ENCODE measurements at regions not wholly inside any gene's neighbourhood (a gene's known extent, or its start where the extent isn't known, plus 50 kb on each side); places are given as distances from the start of the nearest gene placed in this dataset.

DNA sequence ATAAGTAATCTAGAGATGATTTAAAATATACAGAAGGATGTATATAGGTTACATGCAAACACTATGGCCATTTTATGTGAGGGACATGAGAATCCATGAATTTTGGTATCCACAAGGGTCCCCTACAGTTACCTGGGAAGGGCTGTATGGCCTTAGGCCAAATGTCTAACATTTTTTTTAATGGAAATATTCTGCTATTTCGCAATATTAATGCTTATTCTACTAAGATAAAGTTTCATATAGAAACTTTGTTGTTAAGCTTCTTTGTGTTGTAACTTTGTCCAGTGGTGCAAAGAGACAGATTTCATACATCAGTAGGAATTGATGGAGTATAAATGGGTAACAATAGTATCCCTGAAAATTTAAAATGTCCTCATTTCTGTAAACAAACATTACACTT is 233.4 kb upstream of the THBS1 start:
- Histone ChIP-seq H4K20me1 (ENCODE audit: insufficient read depth, low read length) (no peaks in the 10 kb centered on the region), H3K79me2 (ENCODE audit: insufficient read depth, low read length) (no peaks in the 10 kb centered on the region), H3K27me3 (ENCODE audit: insufficient read depth, low read length) (no peaks in the 10 kb centered on the region), H3K4me1 (ENCODE audit: insufficient read depth, low read length) (no peaks in the 10 kb centered on the region), H3K27ac (ENCODE audit: low read depth, low read length) (no peak overlapping the region), H3K4me3 (ENCODE audit: insufficient read depth, low read depth, low read length) (no peak overlapping the region), H3K36me3 (ENCODE audit: insufficient read depth, low read length) (no peaks in the 10 kb centered on the region), H3K9ac (ENCODE audit: low read length) (no peak overlapping the region), H3K9me3 (ENCODE audit: insufficient read depth, low read depth, low read length) (no peaks in the 10 kb centered on the region), H2AFZ (ENCODE audit: low read depth, low read length) (no peak overlapping the region), H3K4me2 (ENCODE audit: low read length) (no peak overlapping the region)
- Mint-ChIP-seq H3K36me3 (ENCODE audit: low read depth, unreplicated experiment) (no peaks in the 10 kb centered on the region), H3K4me1 (ENCODE audit: low read depth, unreplicated experiment) (no peaks in the 10 kb centered on the region), H3K4me3 (ENCODE audit: unreplicated experiment) (no peak overlapping the region), H3K27me3 (ENCODE audit: low read depth, unreplicated experiment) (no peaks in the 10 kb centered on the region), H3K27ac (ENCODE audit: unreplicated experiment) (no peak overlapping the region), H3K9me3 (ENCODE audit: unreplicated experiment) (no peaks in the 10 kb centered on the region)
- DNase-seq (ENCODE audit: low read depth): no peak
- no peak for FAIRE-seq
- TF ChIP-seq, protein P1, sequence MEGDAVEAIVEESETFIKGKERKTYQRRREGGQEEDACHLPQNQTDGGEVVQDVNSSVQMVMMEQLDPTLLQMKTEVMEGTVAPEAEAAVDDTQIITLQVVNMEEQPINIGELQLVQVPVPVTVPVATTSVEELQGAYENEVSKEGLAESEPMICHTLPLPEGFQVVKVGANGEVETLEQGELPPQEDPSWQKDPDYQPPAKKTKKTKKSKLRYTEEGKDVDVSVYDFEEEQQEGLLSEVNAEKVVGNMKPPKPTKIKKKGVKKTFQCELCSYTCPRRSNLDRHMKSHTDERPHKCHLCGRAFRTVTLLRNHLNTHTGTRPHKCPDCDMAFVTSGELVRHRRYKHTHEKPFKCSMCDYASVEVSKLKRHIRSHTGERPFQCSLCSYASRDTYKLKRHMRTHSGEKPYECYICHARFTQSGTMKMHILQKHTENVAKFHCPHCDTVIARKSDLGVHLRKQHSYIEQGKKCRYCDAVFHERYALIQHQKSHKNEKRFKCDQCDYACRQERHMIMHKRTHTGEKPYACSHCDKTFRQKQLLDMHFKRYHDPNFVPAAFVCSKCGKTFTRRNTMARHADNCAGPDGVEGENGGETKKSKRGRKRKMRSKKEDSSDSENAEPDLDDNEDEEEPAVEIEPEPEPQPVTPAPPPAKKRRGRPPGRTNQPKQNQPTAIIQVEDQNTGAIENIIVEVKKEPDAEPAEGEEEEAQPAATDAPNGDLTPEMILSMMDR (IDR thresholded peaks at IDR 0.05; ENCODE audit: insufficient read depth, low read depth, low read length): no peak

DNA sequence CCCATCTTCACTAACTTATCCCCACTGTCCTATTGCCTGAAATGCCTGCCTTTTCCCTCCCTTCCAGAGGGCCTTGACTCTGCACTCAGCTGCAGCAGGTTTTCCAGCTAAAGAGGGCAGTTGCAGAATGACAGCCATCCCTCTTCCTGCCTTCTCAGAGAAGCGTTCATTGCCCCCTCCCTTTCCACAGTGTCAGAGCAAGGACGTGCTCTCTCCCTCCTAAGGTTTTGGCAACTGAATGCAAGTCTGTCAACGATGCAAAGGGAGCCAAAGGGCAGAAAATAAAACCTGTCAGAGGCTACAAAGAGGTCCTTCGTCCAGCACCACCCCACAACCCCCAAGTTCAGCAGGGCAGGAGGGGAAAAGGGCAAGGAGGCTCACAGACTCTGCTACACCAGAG is 230.1 kb upstream of the THBS1 start:
- Mint-ChIP-seq H3K9me3 (ENCODE audit: unreplicated experiment) (no peaks in the 10 kb centered on the region), H3K27ac (ENCODE audit: unreplicated experiment) (no peak overlapping the region)
- FAIRE-seq: peak; percentile 58

DNA sequence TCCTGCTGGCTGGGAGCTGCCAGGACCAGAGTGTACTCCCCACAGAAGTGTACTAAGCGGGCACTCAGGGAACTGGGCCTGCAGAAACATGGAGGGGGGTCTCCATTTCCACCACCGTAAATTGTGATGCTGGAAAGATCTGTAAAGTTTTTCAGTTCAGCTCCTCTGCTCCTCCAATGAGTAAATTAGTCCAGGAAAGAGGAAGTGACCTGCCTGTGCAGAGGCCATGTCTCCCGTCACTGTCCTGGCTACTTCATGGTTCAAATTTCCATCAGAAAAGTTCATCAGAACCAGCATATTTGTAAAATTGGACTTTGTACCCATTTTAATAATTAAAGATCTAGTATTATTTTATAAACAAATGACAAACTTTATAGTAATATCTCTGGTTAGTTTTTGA is 226.7 kb upstream of the THBS1 start:
- DNase-seq (ENCODE audit: low read depth) (no peak), FAIRE-seq (no peak)
- H3K27me3 ChIP-seq (ENCODE audit: insufficient read depth, low read length): no peaks in the 10 kb centered on the region
- no peak overlapping the region for H3K4me3 ChIP-seq (ENCODE audit: insufficient read depth, low read depth, low read length)
- TF ChIP-seq, protein P1 (IDR thresholded peaks at IDR 0.05; ENCODE audit: insufficient read depth, low read depth, low read length): no peak
- H3K4me2 ChIP-seq (ENCODE audit: low read length): no peak overlapping the region
- no peak overlapping the region for H3K9ac ChIP-seq (ENCODE audit: low read length)
- H3K27ac ChIP-seq (ENCODE audit: low read depth, low read length): no peak overlapping the region
- Mint-ChIP-seq H3K4me1 (ENCODE audit: low read depth, unreplicated experiment) (peaks cover 8% of the 10 kb centered on the region), H3K27me3 (ENCODE audit: low read depth, unreplicated experiment) (peaks cover 2% of the 10 kb centered on the region), H3K9me3 (ENCODE audit: unreplicated experiment) (no peaks in the 10 kb centered on the region), H3K27ac (ENCODE audit: unreplicated experiment) (no peak overlapping the region), H3K36me3 (ENCODE audit: low read depth, unreplicated experiment) (no peaks in the 10 kb centered on the region), H3K4me3 (ENCODE audit: unreplicated experiment) (no peak overlapping the region)
- no peaks in the 10 kb centered on the region for H4K20me1 ChIP-seq (ENCODE audit: insufficient read depth, low read length)
- no peaks in the 10 kb centered on the region for H3K9me3 ChIP-seq (ENCODE audit: insufficient read depth, low read depth, low read length)
- no peaks in the 10 kb centered on the region for H3K79me2 ChIP-seq (ENCODE audit: insufficient read depth, low read length)
- no peak overlapping the region for H2AFZ ChIP-seq (ENCODE audit: low read depth, low read length)
- H3K36me3 ChIP-seq (ENCODE audit: insufficient read depth, low read length): no peaks in the 10 kb centered on the region
- peaks cover 12% of the 10 kb centered on the region for H3K4me1 ChIP-seq (ENCODE audit: insufficient read depth, low read length)

More for the DNA sequence above, 230.1 kb upstream of the THBS1 start:
- H3K36me3 ChIP-seq (ENCODE audit: insufficient read depth, low read length): no peaks in the 10 kb centered on the region
- TF ChIP-seq, protein P1 (IDR thresholded peaks at IDR 0.05; ENCODE audit: insufficient read depth, low read depth, low read length): no peak
- TF ChIP-seq EZH2 (IDR thresholded peaks at IDR 0.05; ENCODE audit: insufficient read depth, low read length): no peak
- H3K36me3 Mint-ChIP-seq (ENCODE audit: low read depth, unreplicated experiment): no peaks in the 10 kb centered on the region
- H3K27ac ChIP-seq (ENCODE audit: low read depth, low read length): no peak overlapping the region
- H3K27me3 ChIP-seq (ENCODE audit: insufficient read depth, low read length): no peaks in the 10 kb centered on the region
- H3K4me3 Mint-ChIP-seq (ENCODE audit: unreplicated experiment): no peak overlapping the region
- H3K4me1 Mint-ChIP-seq (ENCODE audit: low read depth, unreplicated experiment): no peaks in the 10 kb centered on the region
- H2AFZ ChIP-seq (ENCODE audit: low read depth, low read length): peak overlapping the region; percentile 24
- H3K27me3 Mint-ChIP-seq (ENCODE audit: low read depth, unreplicated experiment): peaks cover 2% of the 10 kb centered on the region
- H3K9me3 ChIP-seq (ENCODE audit: insufficient read depth, low read depth, low read length): no peaks in the 10 kb centered on the region
- no peak overlapping the region for H3K4me2 ChIP-seq (ENCODE audit: low read length)
- no peaks in the 10 kb centered on the region for H4K20me1 ChIP-seq (ENCODE audit: insufficient read depth, low read length)
- no peak overlapping the region for H3K4me3 ChIP-seq (ENCODE audit: insufficient read depth, low read depth, low read length)
- H3K4me1 ChIP-seq (ENCODE audit: insufficient read depth, low read length): no peaks in the 10 kb centered on the region
- DNase-seq (ENCODE audit: low read depth): no peak
- H3K9ac ChIP-seq (ENCODE audit: low read length): no peak overlapping the region
- H3K79me2 ChIP-seq (ENCODE audit: insufficient read depth, low read length): no peaks in the 10 kb centered on the region
